ENCODE measurements at regions not wholly inside any gene's neighbourhood (a gene's known extent, or its start where the extent isn't known, plus 50 kb on each side); places are given as distances from the start of the nearest gene placed in this dataset.

DNA sequence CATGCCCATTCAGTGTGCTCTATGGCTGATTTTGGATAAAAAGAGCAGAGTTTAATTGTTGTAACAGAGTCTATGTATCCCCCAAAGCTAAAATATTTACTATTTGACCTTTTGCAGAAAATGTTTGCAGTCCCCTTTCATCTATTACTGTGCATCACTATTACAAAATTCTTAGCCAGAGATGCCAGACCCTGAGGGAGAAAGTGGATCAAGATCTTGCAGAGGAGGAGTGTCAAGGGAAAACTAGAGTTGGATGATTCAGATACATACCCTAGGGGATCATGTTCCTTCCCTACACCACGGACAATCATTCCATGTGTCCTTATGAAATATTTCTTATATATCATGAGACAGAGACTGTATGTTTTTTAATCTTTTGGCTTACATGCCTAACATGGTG is 68.6 kb upstream of the TPRG1 start:
- H3K4me1 Mint-ChIP-seq (ENCODE audit: low read depth) = no peaks in the 10 kb centered on the region
- no peak overlapping the region for H3K4me3 Mint-ChIP-seq
- no peaks in the 10 kb centered on the region for H3K9me3 Mint-ChIP-seq (ENCODE audit: low read depth)
- no peaks in the 10 kb centered on the region for H3K27me3 Mint-ChIP-seq
- no peak overlapping the region for H3K27ac Mint-ChIP-seq
- H3K36me3 Mint-ChIP-seq = no peaks in the 10 kb centered on the region

DNA sequence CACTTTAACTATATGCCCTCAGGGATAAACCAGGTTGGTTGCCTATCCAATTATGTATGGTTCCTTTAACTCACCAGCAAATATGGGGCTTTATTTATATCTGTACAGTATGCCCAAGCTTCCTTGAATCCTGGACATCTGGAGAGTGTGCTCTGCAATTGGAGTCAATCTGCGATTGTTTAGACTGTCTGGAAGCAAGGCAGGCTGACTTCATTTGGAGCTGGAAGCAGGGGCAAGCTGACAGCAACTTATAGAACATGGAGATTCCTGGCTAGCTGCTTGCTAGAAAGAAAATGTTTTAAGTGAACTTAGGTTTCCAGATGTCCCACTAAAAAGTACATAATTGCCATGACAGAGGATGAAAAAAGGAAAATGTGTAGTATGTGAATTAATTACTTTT is 63.7 kb upstream of the TPRG1 start:
- H3K4me3 Mint-ChIP-seq = no peak overlapping the region
- no peaks in the 10 kb centered on the region for H3K4me1 Mint-ChIP-seq (ENCODE audit: low read depth)
- H3K27me3 Mint-ChIP-seq = peaks cover 2% of the 10 kb centered on the region
- H3K36me3 Mint-ChIP-seq = peaks cover 3% of the 10 kb centered on the region
- no peaks in the 10 kb centered on the region for H3K9me3 Mint-ChIP-seq (ENCODE audit: low read depth)
- no peak overlapping the region for H3K27ac Mint-ChIP-seq

DNA sequence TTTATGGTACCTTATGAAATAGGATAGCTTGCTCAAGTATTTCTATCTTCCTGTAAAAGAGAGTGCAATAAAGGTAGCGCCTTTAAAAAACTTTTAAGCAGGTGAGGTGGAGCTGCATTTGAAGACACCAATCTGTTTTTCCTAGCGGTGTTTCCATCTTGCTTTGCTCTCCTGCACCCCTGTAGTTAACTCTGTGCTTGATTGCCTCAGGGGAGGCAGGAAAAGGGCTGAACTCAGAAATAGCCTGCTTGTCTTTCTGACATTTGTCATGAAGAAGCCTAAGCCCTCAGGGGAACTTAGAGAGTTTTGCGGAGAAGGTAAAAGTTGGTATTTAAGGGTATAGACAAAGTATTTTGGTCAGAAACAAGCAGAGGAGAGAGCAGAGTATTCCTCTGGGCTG is 63.0 kb upstream of the TPRG1 start:
- Mint-ChIP-seq H3K4me3 (no peak overlapping the region), H3K4me1 (ENCODE audit: low read depth) (no peaks in the 10 kb centered on the region), H3K27ac (no peak overlapping the region), H3K27me3 (peaks cover 2% of the 10 kb centered on the region), H3K9me3 (ENCODE audit: low read depth) (no peaks in the 10 kb centered on the region), H3K36me3 (peaks cover 3% of the 10 kb centered on the region)

DNA sequence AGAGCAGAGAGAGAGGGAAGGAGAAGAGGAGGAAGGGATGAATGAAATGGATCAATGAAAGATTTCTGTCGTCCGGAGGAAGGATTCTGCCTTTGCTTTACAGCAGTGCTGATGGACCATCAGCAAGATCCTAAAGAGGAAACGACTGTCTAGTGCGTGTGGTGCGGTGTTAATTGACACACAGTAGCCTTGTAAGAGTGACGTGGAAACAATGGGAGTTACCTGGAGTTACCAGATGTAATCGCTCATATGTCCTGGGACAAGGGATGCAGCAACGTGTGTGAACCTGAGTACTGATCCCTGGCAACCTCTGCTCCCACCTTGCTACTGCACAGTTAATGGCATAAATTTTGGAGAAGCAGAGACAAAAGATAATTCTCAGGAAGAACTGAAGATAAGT is 62.6 kb upstream of the TPRG1 start:
- Mint-ChIP-seq H3K27ac (no peak overlapping the region), H3K36me3 (peaks cover 3% of the 10 kb centered on the region), H3K9me3 (ENCODE audit: low read depth) (no peaks in the 10 kb centered on the region), H3K4me1 (ENCODE audit: low read depth) (no peaks in the 10 kb centered on the region), H3K4me3 (no peak overlapping the region), H3K27me3 (peaks cover 2% of the 10 kb centered on the region)

DNA sequence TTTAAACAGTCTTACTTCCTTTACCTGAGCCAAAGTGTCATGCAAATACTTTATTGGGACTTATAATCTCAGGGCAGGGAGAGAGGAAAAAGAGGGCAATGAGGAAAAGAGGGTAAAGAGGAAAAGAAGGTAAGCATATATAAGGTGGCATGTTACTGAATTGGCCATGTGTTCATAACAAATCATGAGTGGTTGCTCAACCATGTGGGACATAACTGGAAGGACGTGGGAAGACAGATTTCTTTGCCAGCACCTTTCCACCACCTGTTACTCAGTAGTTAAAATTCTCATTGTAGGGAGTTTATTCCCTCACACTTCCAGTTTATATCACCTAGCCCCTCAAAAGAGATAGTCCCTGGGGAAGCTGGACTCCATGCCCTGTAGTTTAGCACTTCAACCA is 54.7 kb upstream of the TPRG1 start:
- Mint-ChIP-seq H3K4me1 (ENCODE audit: low read depth) (peaks cover 9% of the 10 kb centered on the region), H3K27ac (no peak overlapping the region), H3K27me3 (no peaks in the 10 kb centered on the region), H3K36me3 (peaks cover 9% of the 10 kb centered on the region), H3K4me3 (no peak overlapping the region), H3K9me3 (ENCODE audit: low read depth) (peaks cover 5% of the 10 kb centered on the region)

DNA sequence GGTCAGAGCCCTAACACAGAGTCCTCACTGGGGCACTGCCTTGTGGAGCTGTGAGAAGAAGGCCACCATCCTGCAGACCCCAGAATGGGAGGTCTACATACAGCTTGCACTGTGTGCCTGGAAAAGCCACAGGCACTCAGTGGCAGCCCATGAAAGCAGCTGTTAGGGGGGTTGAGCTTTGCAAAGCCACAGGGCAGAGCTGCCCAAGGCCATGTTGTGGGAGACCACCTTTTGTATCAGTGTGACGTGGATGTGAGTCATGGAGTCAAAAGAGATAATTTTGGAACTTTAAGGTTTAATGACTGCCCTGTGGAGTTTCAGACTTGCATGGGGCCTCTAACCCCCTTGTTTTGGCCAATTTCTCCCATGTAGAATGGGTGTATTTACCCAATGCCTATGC is 52.9 kb upstream of the TPRG1 start:
- no peak overlapping the region for H3K4me3 Mint-ChIP-seq
- no peaks in the 10 kb centered on the region for H3K27me3 Mint-ChIP-seq
- peaks cover 9% of the 10 kb centered on the region for H3K36me3 Mint-ChIP-seq
- no peak overlapping the region for H3K27ac Mint-ChIP-seq
- peaks cover 5% of the 10 kb centered on the region for H3K9me3 Mint-ChIP-seq (ENCODE audit: low read depth)
- H3K4me1 Mint-ChIP-seq (ENCODE audit: low read depth) = peaks cover 10% of the 10 kb centered on the region

DNA sequence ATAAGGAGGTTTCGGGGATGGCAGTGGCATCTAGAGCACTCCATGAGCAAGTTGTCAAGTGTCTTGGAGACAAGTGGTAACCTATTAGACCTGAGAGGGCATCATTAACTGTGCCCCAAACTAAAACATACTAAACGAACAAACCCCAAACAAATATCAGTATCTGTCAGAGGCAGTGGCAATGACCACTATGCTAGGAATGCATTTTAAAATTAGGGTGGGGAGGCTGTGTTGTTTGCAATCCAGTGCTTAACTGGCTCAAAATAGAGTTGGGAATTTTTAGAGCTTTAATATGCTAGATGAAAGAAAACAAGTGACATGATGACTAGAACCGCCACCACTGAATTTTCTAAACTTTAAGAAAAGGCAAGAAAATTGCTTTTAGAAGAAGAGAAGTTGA is 51.8 kb upstream of the TPRG1 start:
- H3K27me3 Mint-ChIP-seq = no peaks in the 10 kb centered on the region
- H3K4me1 Mint-ChIP-seq (ENCODE audit: low read depth) = peaks cover 10% of the 10 kb centered on the region
- no peak overlapping the region for H3K4me3 Mint-ChIP-seq
- H3K9me3 Mint-ChIP-seq (ENCODE audit: low read depth) = peaks cover 5% of the 10 kb centered on the region
- H3K36me3 Mint-ChIP-seq = peaks cover 9% of the 10 kb centered on the region
- H3K27ac Mint-ChIP-seq = no peak overlapping the region

DNA sequence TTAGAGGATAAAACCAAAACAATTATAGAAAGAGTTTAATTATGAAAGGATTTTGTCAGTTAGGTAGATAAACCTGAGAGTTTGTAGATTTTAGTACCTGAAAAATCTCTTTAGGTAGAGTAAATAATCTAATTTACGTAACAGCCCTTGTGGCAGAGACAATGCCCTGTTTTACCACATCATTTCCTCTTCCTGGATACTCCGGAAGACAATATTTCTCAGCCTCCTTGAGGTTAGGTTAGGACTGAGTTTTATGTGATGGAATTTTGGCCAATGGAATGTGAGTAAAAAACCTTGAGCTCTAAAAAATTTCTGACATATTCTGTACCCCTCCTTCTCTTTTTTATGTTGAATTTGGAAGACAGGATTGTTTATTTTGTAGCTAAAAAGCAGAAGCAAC is 50.7 kb upstream of the TPRG1 start:
- H3K4me1 Mint-ChIP-seq (ENCODE audit: low read depth) = peaks cover 10% of the 10 kb centered on the region
- no peaks in the 10 kb centered on the region for H3K27me3 Mint-ChIP-seq
- H3K27ac Mint-ChIP-seq = peak overlapping the region; percentile 10
- H3K36me3 Mint-ChIP-seq = peaks cover 9% of the 10 kb centered on the region
- peaks cover 5% of the 10 kb centered on the region for H3K9me3 Mint-ChIP-seq (ENCODE audit: low read depth)
- H3K4me3 Mint-ChIP-seq = peak overlapping the region; percentile 17
